ENCODE measurements at regions not wholly inside any gene's neighbourhood (a gene's known extent, or its start where the extent isn't known, plus 50 kb on each side); places are given as distances from the start of the nearest gene placed in this dataset.

GRCh38 chr17:72345088-72345487 is 224.3 kb downstream of the SOX9 start:
- peaks cover 10% of the 10 kb centered on the region for H3K9me3 Mint-ChIP-seq
- Histone ChIP-seq H3K36me3 (ENCODE audit: control insufficient read depth, insufficient read depth, low read length) (no peaks in the 10 kb centered on the region), H3K4me1 (ENCODE audit: control insufficient read depth, insufficient read depth, low read length) (no peaks in the 10 kb centered on the region), H3K4me3 (ENCODE audit: low read length) (no peak overlapping the region), H3K27ac (ENCODE audit: low read depth, low read length) (no peak overlapping the region), H3K9ac (ENCODE audit: extremely low read depth, low read length, poor library complexity, severe bottlenecking) (no peak overlapping the region), H3K27me3 (ENCODE audit: control insufficient read depth, insufficient read depth, low read length, poor library complexity, severe bottlenecking) (peaks cover 96% of the 10 kb centered on the region), H3K9me3 (ENCODE audit: control insufficient read depth, low read length) (peaks cover 18% of the 10 kb centered on the region)
- H3K27ac Mint-ChIP-seq: no peak overlapping the region
- H3K36me3 Mint-ChIP-seq (ENCODE audit: low read depth): no peaks in the 10 kb centered on the region
- no peak for TF ChIP-seq CTCF (conservative IDR thresholded peaks at IDR 0.05)
- peaks cover 5% of the 10 kb centered on the region for H3K4me1 Mint-ChIP-seq
- DNase-seq: no peak
- H3K27me3 Mint-ChIP-seq (ENCODE audit: insufficient read depth): peaks cover 99% of the 10 kb centered on the region
- no peak overlapping the region for H3K4me3 Mint-ChIP-seq
- WGBS, 2 experiments (ENCODE audit: insufficient coverage in 1 of 2, insufficient read length in 1 of 2): 49 to 75% methylated on average over 3 of the region's 3 CpGs

- H3K9me3 ChIP-seq (ENCODE audit: control insufficient read depth, low read length): peaks cover 18% of the 10 kb centered on the region
- no peak overlapping the region for H3K27ac ChIP-seq (ENCODE audit: low read depth, low read length)
- H3K9me3 Mint-ChIP-seq: peaks cover 10% of the 10 kb centered on the region
- DNase-seq: no peak
- no peak overlapping the region for H3K4me3 Mint-ChIP-seq
- no peaks in the 10 kb centered on the region for H3K36me3 Mint-ChIP-seq (ENCODE audit: low read depth)
- no peaks in the 10 kb centered on the region for H3K4me1 ChIP-seq (ENCODE audit: control insufficient read depth, insufficient read depth, low read length)
- no peaks in the 10 kb centered on the region for H3K36me3 ChIP-seq (ENCODE audit: control insufficient read depth, insufficient read depth, low read length)
- no peak overlapping the region for H3K9ac ChIP-seq (ENCODE audit: extremely low read depth, low read length, poor library complexity, severe bottlenecking)
- H3K4me3 ChIP-seq (ENCODE audit: low read length): no peak overlapping the region
- H3K27me3 Mint-ChIP-seq (ENCODE audit: insufficient read depth): peaks cover 99% of the 10 kb centered on the region
- no peak overlapping the region for H3K27ac Mint-ChIP-seq
- WGBS, 2 experiments (ENCODE audit: insufficient coverage in 1 of 2, insufficient read length in 1 of 2): 79 to 92% methylated on average over 2 to 5 of the region's 5 CpGs
- peaks cover 96% of the 10 kb centered on the region for H3K27me3 ChIP-seq (ENCODE audit: control insufficient read depth, insufficient read depth, low read length, poor library complexity, severe bottlenecking)
- TF ChIP-seq CTCF (conservative IDR thresholded peaks at IDR 0.05): no peak
- peaks cover 5% of the 10 kb centered on the region for H3K4me1 Mint-ChIP-seq
These were observed 224.7 kb downstream of the SOX9 start for GRCh38 chr17:72345536-72345935.

DNA sequence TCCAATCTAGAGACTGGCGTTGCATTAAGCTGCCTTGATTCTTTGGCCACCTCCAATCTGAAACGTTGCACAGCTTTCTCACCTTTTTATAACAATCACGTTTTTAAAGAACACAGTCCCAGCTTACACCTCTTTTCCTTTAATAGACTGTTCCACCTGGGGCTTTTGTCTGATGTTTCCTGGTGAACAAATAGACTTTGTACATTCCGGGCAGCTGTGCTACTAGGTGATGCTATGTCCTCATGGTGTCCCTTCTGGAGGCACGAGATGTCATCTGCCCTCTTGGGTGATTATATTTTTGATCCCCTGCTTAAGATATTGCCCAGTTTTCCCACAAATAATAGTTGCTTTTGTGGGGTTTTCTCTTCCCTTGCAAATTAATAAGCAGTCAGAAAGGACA is 225.5 kb downstream of the SOX9 start:
- Histone ChIP-seq H3K4me1 (ENCODE audit: control insufficient read depth, insufficient read depth, low read length) (no peaks in the 10 kb centered on the region), H3K9me3 (ENCODE audit: control insufficient read depth, low read length) (peaks cover 18% of the 10 kb centered on the region), H3K27ac (ENCODE audit: low read depth, low read length) (no peak overlapping the region), H3K9ac (ENCODE audit: extremely low read depth, low read length, poor library complexity, severe bottlenecking) (no peak overlapping the region), H3K36me3 (ENCODE audit: control insufficient read depth, insufficient read depth, low read length) (no peaks in the 10 kb centered on the region), H3K27me3 (ENCODE audit: control insufficient read depth, insufficient read depth, low read length, poor library complexity, severe bottlenecking) (peaks cover 96% of the 10 kb centered on the region), H3K4me3 (ENCODE audit: low read length) (no peak overlapping the region)
- no peak for DNase-seq
- peaks cover 5% of the 10 kb centered on the region for H3K4me1 Mint-ChIP-seq
- H3K4me3 Mint-ChIP-seq: no peak overlapping the region
- TF ChIP-seq CTCF (conservative IDR thresholded peaks at IDR 0.05): no peak
- H3K27me3 Mint-ChIP-seq (ENCODE audit: insufficient read depth): peaks cover 99% of the 10 kb centered on the region
- H3K9me3 Mint-ChIP-seq: peaks cover 10% of the 10 kb centered on the region
- no peaks in the 10 kb centered on the region for H3K36me3 Mint-ChIP-seq (ENCODE audit: low read depth)
- WGBS, 2 experiments (ENCODE audit: insufficient coverage in 1 of 2, insufficient read length in 1 of 2): 86 to 98% methylated on average over 4 to 5 of the region's 5 CpGs
- no peak overlapping the region for H3K27ac Mint-ChIP-seq

Measured in endodermal cell (in vitro differentiated cells).